ENCODE measurements at regions not wholly inside any gene's neighbourhood (a gene's known extent, or its start where the extent isn't known, plus 50 kb on each side); places are given as distances from the start of the nearest gene placed in this dataset.
"Not testable (repeated sequence)": the region's sequence is repeated elsewhere in the genome, so short reads cannot be mapped to it uniquely, and the experiment has no call there.

GRCh38 chr11:106280036-106280435, 202.6 kb downstream of the AASDHPPT start:
- DNase-seq = no peak

- DNase-seq = peak; percentile 71
Measured at GRCh38 chr11:106281455-106282173, 204.2 kb downstream of the AASDHPPT start.

- DNase-seq = no peak
Measured at GRCh38 chr11:106286881-106287504, 209.5 kb downstream of the AASDHPPT start.

DNA sequence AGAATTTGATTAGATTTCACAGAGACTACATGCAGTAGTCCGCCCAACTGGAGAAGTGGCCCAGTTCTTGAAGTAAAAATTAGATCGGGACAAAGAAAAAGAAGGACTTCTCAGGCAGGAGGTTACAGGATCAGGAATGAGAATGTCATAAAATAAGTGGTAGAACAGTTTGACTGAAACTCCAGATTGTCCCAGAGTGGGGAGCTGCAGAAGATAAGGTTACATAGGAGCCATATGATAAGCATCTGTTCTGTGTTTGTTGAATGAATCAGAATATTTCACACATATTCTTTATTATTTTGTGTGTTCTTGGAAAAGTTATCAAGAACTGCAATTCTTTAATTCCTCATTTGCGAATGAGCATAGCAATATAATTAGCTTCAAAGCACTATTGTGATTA, 210.6 kb downstream of the AASDHPPT start:
- DNase-seq = no peak

DNA sequence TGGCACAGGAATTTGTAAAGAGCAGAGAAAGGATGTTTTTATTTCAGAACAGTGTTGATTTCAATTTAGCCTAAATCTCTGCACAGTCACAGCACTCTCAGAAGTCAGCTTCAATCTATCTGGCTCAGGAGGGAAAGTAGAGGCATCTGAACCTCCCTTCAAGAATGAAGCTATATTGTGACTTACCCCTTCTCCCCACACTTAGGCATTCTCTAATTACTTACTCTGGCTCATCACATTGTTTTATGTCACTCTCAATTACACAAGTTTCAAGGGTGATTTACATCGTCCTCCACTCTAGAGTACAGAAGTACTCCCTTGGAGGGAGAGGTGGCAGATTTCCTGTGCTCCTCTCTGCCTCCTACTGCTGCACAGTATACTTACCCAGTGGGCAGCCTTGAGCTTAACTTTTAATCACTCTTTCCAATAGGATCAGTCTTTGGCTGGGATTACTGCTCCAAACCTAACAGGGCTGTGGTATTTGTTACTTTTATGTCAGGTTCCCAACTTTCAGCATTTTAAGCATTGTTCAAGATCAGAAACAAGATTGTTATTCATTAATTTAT, 211.4 kb downstream of the AASDHPPT start:
- DNase-seq = no peak

DNA sequence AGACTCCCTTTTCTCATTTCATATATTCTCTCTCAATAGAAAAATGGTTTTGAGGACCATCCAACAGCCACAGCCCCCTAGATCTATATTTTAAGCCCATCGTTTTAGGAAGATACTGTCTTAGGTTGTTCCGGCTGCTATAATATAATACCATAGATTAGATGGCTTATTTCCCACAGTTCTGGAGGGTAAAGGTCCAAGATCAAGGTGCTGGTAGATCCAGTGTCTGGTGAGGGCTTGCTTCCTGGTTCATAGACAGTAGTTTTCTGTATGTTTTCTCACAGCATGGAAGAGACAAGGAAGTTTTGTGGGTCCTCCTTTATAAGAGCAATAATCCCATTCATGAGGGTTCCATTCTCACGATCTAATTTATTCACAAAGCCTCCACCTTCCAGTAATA, 215.1 kb downstream of the AASDHPPT start:
- no peak for DNase-seq

DNA sequence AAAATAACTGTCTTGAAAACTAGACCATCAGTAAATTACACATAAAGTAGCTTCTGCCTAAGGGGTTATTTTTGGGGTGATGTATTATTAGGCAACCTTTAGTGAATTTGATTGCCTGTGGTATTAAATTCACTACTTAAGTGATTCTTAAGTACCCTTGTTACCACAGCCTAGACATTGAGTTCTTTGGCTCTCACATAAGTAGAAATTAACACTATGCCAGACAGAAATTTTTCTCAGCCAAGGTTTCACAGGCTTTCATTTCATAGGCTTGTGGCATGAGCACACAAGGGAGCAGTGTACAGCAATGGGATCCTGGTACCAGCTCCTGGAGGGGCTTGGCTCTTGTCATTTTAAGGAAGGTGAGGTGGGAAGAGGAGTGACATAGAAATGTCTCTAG, 218.5 kb downstream of the AASDHPPT start:
- DNase-seq = no peak

DNA sequence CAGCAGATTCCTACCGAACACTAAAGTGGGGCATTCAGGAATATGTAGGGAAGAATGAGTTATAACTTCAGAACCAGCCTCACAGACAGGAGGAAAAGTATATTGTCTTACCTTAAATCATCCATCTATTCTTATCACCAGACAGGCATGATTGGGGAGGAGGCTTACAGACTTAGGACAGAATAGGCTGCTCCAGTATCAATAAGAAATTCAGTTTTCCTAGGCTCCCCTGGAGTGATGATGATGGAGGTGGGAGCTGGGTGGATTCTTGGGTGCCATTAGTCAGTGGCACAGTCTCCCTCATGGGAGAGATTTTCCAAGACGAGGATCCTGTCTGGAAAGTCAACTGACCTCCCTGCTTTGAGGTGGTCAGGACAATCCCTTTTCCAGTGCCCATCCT, 225.0 kb downstream of the AASDHPPT start:
- DNase-seq = no peak

DNA sequence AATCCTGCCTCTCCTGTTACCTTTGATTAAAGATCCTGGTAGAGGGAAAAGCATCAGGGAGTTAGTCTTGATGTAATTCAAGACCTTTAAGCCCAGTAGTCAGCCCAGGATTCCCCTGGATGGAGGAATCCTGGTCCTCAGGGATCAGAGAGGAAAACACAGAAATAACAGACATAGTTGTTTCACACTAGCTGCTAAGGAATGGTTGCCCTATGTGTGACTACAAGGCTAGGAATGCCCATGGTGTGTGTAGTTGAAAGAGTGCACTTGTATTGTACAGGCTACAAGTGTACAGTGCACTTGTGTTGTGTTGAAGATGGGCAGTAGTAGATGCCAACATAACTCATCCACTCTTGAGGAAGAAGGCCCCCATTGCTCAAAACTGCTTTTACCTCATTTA, 226.8 kb downstream of the AASDHPPT start:
- no peak for DNase-seq

DNA sequence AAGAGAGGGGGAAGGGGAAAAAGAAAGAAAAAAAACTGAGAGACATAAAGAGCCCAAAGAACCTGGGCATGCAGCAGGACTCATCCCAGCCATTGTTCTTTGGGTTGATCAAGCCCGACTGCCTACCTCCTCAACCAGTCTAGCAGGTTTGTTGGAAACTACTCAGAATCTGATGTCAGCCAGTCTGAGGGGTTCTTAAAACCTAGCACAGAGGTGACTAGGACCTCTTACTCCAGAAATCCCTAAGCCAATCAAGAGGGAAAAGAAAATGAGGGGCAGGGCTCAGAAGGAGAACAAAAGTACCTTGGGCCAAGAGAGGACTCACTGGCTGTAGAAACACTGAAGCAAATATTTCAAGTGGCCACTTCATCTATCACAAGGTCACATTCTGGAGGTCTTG, 228.0 kb downstream of the AASDHPPT start:
- peak; percentile 78 for DNase-seq

- peak; percentile 55 for DNase-seq
Measured at GRCh38 chr11:106306942-106307341, 229.5 kb downstream of the AASDHPPT start.

GRCh38 chr11:106309070-106309684, 231.7 kb downstream of the AASDHPPT start:
- DNase-seq = no peak

DNA sequence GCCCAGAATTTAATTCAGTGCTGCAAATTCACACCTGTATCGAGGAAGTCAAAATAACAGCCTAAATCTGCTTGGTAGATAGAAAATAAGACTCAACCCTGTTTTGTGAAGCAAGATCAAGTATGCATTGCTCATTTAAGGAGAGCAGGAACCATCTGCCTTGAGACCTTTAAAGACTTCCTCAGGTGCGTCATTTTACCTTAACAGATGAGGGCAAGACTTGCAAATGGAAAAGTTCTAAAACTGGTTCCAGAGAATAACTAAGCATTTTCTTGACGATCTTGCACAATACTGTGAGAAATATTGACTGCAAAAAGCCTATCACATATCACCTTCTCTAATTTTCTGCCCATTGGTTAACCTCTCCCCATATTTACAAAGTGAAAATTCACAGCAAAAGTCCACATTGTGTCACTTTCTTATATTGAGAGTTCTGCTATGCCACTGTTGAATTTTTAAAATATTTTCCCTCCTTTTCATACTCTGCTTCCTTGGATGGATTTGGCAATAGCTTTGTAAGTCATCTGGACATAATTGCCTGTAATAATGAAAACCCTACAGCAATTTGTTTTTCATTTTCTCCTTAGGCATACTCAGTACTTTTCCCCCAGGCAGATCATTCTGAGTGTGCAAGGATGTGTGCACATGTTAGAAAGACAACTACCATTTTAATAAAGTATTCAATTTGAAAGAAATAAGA, 234.2 kb downstream of the AASDHPPT start:
- DNase-seq = no peak

DNA sequence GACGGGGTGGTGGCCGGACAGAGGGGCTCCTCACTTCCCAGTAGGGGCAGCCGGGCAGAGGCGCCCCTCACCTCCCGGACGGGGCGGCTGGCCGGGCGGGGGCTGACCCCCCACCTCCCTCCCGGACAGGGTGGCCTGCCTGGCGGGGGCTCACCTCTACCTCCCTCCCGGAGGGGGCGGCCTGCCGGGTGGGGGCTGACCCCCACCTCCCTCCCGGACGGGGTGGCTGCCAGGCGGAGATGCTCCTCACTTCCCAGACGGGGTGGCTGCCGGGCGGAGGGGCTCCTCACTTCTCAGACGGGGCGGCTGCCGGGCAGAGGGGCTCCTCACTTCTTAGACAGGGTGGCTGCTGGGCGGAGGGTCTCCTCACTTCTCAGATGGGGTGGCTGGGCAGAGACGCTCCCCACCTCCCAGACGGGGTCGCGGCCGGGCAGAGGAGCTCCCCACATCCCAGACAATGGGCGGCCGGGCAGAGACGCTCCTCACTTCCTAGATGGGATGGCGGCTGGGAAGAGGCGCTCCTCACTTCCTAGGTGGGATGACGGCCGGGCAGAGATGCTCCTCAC, 239.8 kb downstream of the AASDHPPT start:
- DNase-seq = not testable (repeated sequence)

DNA sequence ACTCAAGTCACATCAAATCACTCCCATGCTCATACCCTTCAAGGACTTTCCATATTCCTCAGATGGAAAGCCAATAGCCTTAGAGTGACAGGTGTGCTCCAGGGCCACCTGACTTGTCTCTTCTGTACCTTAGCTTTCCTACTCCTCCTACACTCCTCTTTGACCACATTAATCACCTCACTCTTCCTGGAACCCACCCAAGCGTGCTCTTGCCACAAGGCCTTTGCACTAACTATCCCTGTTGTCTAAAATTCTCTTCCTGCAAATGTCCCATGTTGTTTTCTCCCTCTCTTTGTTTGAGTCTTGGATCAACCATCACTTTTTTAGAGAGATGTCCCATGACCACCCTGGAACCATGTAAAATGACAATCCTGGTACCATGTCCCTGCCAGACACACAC, 244.1 kb downstream of the AASDHPPT start:
- DNase-seq = no peak

DNA sequence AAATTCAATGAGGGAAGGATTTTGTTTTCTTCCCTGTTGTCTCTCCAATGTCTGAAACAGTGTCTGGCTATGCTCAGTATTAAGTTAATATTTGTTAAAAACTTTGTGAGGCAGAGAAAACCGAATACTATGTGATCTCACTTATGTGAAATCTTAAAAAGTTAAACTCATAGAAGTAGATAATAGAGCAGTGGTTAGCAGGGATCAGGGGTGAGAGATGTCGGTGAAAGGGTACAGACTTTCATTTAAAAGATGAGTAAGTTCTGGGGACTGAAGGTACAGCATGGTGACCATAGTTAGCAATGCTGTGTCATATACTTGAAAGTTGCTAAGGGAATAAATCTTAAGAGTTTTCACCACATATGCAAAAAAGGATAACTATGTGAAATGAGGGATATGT, 244.6 kb downstream of the AASDHPPT start:
- no peak for DNase-seq

GRCh38 chr11:106326087-106326486, 248.6 kb downstream of the AASDHPPT start:
- DNase-seq = no peak

- no peak for DNase-seq
Measured at GRCh38 chr11:106327134-106327533, 249.7 kb downstream of the AASDHPPT start.

GRCh38 chr11:106327637-106328036, 250.2 kb downstream of the AASDHPPT start:
- DNase-seq = no peak

GRCh38 chr11:106329273-106330018, 252.0 kb downstream of the AASDHPPT start:
- no peak for DNase-seq

DNA sequence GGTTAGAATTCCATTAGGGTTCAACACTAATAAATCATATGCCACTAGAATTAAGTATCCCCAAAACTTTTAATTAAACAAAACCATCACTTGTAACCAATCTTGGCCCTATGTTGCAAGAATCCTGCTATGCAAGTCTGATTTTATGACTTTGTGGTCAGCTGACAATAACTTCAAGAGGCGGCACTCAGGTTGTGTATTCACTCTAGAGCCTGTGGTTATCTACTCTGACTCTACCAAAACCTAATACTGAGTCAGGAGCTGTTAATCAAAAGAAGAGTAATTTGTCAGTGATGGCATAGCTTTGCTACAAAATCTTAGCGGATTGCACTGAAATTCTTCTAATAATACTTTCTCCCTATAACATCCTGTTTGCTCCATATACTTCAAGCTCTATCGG, 253.7 kb downstream of the AASDHPPT start:
- DNase-seq = no peak

- no peak for DNase-seq
Measured at GRCh38 chr11:106333678-106334077, 256.2 kb downstream of the AASDHPPT start.

Data from DMS53 (cell line).